ENCODE measurements at regions not wholly inside any gene's neighbourhood (a gene's known extent, or its start where the extent isn't known, plus 50 kb on each side); places are given as distances from the start of the nearest gene placed in this dataset.
"Not testable (repeated sequence)": the region's sequence is repeated elsewhere in the genome, so short reads cannot be mapped to it uniquely, and the experiment has no call there.

- DNase-seq = no peak
Measured at GRCh38 chrX:137646472-137646871, 80.5 kb downstream of the ZIC3 start.

GRCh38 chrX:137651647-137652046 is 85.7 kb downstream of the ZIC3 start:
- DNase-seq = no peak

DNA sequence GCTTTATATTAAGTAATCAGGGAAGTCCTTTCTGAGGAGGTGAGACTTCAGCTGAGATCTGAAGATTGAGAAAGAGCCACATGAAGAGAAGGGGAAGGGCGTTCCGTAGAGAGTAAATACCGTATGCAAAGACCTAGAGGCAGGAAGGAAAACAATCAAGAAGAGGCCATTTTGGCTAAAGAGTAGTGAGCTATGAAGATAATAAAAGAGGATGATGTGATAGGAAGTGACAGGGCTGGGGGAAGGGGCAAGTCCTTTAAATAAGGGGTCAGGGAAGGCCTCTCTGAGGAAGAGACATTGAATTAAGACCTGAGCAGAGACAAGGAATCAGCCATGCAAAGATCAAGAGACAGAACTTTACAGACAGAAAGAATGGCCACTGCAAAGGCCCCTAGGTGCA is 86.2 kb downstream of the ZIC3 start:
- DNase-seq = no peak

DNA sequence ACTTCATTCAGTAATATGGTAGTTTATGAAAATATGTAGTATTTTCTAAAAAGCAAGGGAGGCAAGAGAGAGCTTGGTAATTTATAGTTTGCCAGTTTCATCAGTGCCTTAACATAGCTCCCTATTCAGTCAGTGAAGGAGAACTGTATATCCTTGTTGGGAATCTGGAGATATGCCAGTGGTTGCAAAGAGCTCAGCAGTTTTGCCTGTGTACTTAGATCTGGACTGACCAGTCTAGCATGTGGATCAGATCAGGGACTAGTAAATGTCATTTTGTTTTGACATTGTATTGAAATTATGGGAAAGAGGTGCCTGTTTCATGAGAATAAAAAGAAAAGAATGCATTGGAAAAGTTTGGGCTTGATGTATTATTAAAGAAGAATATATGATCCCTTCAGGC is 88.6 kb downstream of the ZIC3 start:
- no peak for DNase-seq

- DNase-seq = no peak
Measured at GRCh38 chrX:137667776-137668175, 101.8 kb downstream of the ZIC3 start.

- no peak for DNase-seq
Measured at GRCh38 chrX:137684591-137684990, 118.7 kb downstream of the ZIC3 start.

- DNase-seq = no peak
Measured at GRCh38 chrX:137695417-137695816, 129.5 kb downstream of the ZIC3 start.

DNA sequence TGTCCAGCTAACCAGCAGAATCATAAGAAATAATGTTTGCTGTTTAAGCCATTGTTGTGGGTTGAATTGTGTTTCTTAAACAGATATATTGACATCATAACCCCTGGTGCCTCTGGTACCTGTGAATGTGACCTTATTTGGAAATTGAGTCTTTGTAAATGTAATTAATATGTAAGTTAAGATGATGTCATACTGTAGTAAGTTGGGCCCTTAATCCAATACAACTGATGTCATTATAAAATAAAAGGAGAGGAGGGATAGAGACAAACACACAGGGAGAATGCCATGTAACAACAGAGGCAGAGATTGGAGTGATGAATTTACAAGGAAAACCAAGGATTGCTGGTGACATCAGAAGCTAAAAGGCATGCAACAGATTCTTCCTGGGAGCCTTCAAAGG is 141.4 kb downstream of the ZIC3 start:
- DNase-seq = no peak

DNA sequence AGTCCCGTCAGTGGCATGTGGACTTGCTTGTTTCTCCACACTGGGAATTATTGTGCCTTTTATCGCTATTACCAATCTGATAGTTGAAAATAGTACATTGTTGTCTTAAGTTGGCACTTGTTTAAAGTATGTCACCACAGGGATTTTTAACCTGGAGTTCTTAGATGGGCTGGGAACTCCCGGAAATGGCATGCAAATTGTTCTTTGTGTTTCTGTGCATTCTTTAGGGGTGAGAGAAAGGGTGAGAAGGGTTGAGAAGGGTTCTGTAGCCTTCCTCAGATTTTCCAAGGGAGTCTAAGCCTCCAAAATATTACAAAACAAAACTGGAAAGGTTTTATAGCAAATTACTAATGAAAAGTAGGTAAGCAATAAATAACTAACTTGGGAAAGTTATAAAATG is 176.9 kb downstream of the ZIC3 start:
- DNase-seq = no peak

GRCh38 chrX:137743414-137743813 is 177.5 kb downstream of the ZIC3 start:
- DNase-seq = no peak

DNA sequence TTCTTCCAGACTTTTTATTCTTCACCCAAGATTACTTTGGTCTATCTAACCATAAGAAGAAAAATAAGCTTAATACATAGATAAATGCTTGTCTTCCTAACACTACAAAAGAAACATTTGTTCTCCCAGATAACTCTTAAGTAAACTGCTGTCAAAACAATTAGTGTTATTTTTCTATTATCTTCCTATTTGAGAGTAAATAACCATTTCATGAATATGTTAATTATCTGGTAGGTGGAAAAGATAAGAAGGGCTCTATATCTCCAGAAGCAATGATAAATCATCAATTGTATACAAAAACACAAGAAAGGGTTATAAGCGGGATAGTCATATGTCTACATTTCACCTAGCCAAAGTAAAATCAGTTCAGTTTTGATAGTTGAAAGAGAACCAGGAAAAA is 180.4 kb downstream of the ZIC3 start:
- no peak for DNase-seq

GRCh38 chrX:137747244-137748043 is 181.5 kb downstream of the ZIC3 start:
- no peak for DNase-seq

GRCh38 chrX:137748827-137749226 is 182.9 kb downstream of the ZIC3 start:
- DNase-seq = no peak

GRCh38 chrX:137749246-137749645 is 183.3 kb downstream of the ZIC3 start:
- DNase-seq = no peak

DNA sequence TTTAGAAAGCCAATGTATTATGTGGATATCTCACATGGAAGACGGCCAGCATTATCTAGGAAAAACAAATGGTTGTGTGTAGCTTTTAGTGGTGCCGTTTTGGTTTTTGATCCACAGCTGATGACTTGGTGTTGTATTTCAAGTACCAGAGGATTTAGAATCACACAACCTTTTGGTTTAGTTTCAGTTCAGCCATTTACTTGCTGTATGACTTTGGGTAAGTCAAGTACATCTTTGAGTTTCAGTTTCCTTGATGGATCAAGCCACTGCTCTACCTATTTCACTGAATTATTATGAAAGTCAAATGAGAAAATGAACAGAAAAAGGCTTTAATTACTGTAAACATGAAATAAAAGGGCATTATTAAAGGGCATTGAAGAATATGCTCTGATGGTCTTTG is 205.6 kb downstream of the ZIC3 start:
- no peak for DNase-seq

DNA sequence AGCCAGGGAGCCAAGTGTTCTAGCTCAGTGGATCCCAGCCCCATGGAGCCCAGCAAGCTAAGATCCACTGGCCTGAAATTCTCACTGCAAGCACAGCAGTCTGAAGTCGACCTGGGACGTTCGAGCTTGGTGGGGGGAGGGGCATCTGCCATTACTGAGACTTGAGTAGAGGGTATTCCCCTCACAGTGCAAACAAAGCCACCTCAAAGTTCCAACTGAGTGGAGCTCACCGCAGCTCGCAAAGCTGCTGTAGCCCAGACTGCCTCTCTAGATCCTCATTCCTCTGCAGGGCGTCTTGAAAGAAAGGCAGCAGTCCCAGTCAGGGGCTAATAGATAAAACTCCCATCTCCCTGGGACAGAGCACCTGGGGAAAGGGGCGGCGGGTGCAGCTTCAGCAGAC is 226.3 kb downstream of the ZIC3 start:
- DNase-seq = no peak

DNA sequence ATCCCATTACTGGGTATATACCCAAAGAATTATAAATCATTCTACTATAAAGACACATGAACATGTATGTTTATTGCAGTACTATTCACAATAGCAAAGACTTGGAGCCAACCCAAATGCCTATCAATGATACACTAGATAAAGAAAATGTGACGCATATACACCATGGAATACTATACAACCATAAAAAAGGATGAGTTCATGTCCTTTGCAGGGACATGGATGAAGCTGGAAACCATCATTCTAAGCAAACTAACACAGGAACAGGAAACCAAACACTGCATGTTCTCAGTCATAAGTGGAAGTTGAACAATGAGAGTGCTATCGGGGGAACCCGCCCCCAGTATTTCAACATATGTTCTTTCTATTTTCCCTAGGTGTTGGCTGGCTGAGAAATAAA is 232.0 kb downstream of the ZIC3 start:
- DNase-seq = not testable (repeated sequence)

GRCh38 chrX:137823257-137823656 is 257.3 kb downstream of the ZIC3 start:
- DNase-seq = no peak

DNA sequence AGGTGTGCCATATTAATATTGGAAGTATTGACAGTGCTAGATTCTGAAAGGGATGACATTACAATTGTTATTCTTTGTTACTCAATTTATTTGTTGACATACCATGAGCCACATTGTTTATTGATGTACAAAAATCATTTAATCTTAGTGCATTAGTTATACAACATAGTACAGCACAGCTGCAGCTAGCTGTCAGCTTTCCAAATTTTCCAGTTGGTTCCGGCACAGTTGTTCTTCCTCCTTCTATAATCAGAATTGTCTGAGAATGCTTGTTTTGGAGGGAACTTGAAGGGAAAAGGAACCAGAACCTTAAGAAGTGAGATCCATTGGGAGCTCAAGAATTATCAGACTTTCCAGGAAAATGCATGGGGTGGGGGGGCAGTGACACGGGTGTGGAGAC is 281.4 kb downstream of the ZIC3 start:
- DNase-seq = no peak

- DNase-seq = no peak
Measured at GRCh38 chrX:137848266-137848905, 282.5 kb downstream of the ZIC3 start.

DNA sequence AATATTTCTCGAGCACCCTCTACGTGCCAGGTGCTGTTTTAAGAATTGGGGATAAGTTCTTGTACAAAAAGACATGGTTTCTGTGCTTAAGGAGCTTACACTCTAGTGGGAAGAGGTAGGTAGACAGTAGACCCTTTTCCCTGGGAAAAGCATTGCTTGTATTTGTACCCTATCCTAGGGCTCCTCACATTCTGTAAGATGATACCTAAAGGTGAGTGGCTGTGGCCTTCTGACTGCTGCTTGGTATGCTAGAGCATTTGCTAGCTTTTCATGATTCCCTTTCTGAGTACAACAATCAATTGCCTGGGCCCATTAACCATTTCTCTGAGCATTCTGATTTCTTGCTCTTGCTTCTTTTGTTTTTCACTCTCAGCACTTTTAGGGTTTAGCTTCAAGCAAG is 286.6 kb downstream of the ZIC3 start:
- DNase-seq = no peak

- DNase-seq = no peak
Measured at GRCh38 chrX:137855490-137855889, 289.6 kb downstream of the ZIC3 start.

DNA sequence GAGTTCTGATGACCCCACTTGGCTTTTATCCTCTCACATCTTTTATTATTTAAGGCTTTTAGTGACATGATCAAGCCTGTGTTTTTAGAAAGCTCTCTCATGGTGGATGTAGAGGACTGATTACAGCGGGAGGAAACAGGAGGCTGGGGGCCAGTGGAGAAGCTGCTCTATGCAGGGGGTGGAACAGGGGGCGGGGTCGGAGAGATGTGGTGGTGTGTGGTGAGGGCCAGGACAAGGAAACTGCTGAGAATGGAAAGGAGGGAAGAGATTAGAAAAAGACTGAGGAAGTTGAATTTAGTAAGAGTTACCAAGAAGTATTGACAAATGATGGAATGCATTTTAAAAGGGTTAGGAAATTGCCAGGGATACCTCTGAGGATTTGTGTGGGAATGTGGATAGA is 292.2 kb downstream of the ZIC3 start:
- DNase-seq = no peak

- no peak for DNase-seq
Measured at GRCh38 chrX:137878401-137878800, 312.5 kb downstream of the ZIC3 start.

- no peak for DNase-seq
Measured at GRCh38 chrX:137882960-137883359, 317.0 kb downstream of the ZIC3 start.
